ENCODE measurements at regions not wholly inside any gene's neighbourhood (a gene's known extent, or its start where the extent isn't known, plus 50 kb on each side); places are given as distances from the start of the nearest gene placed in this dataset.

DNA sequence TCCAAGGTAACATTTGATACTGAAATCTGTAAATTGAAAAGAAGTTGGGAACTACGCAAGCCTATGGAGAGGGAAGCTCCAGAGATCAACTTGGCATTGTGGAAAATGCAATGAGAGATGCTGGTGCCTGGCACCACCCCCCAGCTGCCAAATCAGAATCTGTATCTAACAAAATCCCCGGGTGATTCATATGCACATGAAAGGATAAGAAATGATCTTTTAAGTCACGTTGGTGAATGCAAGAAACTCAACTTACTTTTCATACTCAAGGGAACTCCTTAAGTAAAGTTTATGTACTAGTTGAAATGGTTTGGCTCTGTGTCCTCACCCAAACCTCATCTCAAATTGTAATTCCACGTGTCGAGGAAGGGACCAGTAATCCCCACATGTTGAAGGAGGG is 158.5 kb upstream of the MYO16 start:
- ChIA-PET CTCF (no interaction called here), POLR2A (no interaction called here)
- Histone ChIP-seq H3K27ac (ENCODE audit: low read depth, low read length) (no peak overlapping the region), H3K4me1 (ENCODE audit: control insufficient read depth in 2 of 2, insufficient read depth in 2 of 2, low read length in 2 of 2) (no peaks in the 10 kb centered on the region), H3K27me3 (ENCODE audit: control insufficient read depth in 2 of 2, insufficient read depth in 2 of 2, low read length in 2 of 2) (no peaks in the 10 kb centered on the region), H3K9me3 (ENCODE audit: control insufficient read depth in 2 of 3, low read length in 3 of 3) (no peaks in the 10 kb centered on the region), H3K36me3 (ENCODE audit: control insufficient read depth in 2 of 3, insufficient read depth in 3 of 3, low read length in 3 of 3) (no peaks in the 10 kb centered on the region), H3K4me3 (ENCODE audit: low read length) (no peak overlapping the region)
- H3K27me3 Mint-ChIP-seq: peaks cover 0 to 17% (median 5%) of the 10 kb centered on the region in 5 donors
- DNase-seq (no peak), ATAC-seq (no peak)
- H3K4me3 Mint-ChIP-seq: no peak overlapping the region
- H3K4me1 Mint-ChIP-seq: peaks cover 0 to 20% (median 6%) of the 10 kb centered on the region in 7 donors
- H3K9me3 Mint-ChIP-seq: peaks cover 0 to 17% (median 2%) of the 10 kb centered on the region in 11 donors
- intact Hi-C loops (cut with micrococcal nuclease): no loop called here
- no peak overlapping the region for H3K27ac Mint-ChIP-seq
- H3K36me3 Mint-ChIP-seq: peaks cover 0 to 18% (median 5%) of the 10 kb centered on the region in 5 donors

DNA sequence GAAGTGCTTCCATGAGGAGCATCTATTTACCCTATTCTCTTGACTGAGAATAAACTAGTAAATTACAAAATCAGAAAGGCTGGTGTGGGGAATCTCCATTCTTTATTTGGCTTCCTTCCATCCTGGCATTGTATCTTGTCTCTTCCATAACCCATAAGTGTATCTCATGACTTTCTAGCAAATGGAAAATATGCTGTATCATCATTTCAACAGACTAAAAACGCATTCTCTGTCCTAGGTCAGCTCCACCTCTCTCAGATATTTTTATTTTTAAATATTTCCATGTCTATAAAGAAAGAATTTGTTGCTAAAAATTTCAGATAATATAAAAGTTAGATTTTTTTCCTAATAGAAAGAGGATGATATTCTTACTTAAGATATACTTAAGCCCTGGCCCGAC is 154.2 kb upstream of the MYO16 start:
- peaks cover 0 to 17% (median 5%) of the 10 kb centered on the region in 5 donors for H3K27me3 Mint-ChIP-seq
- ChIA-PET POLR2A (no interaction called here), CTCF (no interaction called here)
- H3K4me1 Mint-ChIP-seq: peaks cover 0 to 13% (median 3%) of the 10 kb centered on the region in 7 donors
- peaks cover 0 to 13% (median 2%) of the 10 kb centered on the region in 11 donors for H3K9me3 Mint-ChIP-seq
- peaks cover 0 to 11% (median 4%) of the 10 kb centered on the region in 5 donors for H3K36me3 Mint-ChIP-seq
- no peak for DNase-seq
- H3K27ac ChIP-seq (ENCODE audit: low read depth, low read length): no peak overlapping the region
- no peak for ATAC-seq
- intact Hi-C loops (cut with micrococcal nuclease): no loop called here
- H3K4me3 ChIP-seq (ENCODE audit: low read length): no peak overlapping the region
- H3K27me3 ChIP-seq (ENCODE audit: control insufficient read depth in 2 of 2, insufficient read depth in 2 of 2, low read length in 2 of 2): no peaks in the 10 kb centered on the region
- no peak overlapping the region for H3K27ac Mint-ChIP-seq
- H3K4me3 Mint-ChIP-seq: no peak overlapping the region
- H3K9me3 ChIP-seq (ENCODE audit: control insufficient read depth in 2 of 3, low read length in 3 of 3): no peaks in the 10 kb centered on the region
- no peaks in the 10 kb centered on the region for H3K36me3 ChIP-seq (ENCODE audit: control insufficient read depth in 2 of 3, insufficient read depth in 3 of 3, low read length in 3 of 3)
- no peaks in the 10 kb centered on the region for H3K4me1 ChIP-seq (ENCODE audit: control insufficient read depth in 2 of 2, insufficient read depth in 2 of 2, low read length in 2 of 2)

DNA sequence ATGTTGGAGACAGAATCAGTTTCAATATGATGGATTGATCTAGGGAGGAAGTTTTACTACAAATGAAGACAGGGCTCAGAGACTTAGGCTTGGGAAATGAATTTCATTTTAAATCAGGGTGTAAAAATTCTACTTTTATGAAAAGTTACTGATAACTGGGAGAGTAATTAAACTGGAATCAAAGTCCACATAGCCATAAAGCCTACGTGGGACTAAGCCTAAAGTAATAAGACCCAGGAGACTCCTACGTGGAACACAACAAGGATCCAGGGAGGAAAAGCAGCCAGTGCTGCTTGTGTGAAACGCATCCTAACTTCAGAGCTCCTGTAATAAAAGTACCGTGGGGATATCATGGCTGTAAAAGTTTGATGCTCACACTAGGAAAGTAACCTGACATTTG is 152.0 kb upstream of the MYO16 start:
- POLR2A ChIA-PET: no interaction called here
- Mint-ChIP-seq H3K27me3 (peaks cover 0 to 9% (median 5%) of the 10 kb centered on the region in 5 donors), H3K4me3 (no peak overlapping the region), H3K4me1 (no peaks in the 10 kb centered on the region), H3K36me3 (no peaks in the 10 kb centered on the region), H3K27ac (peak overlapping the region in 1 of 9 donors; percentile 25), H3K9me3 (peaks cover 0 to 7% (median 0%) of the 10 kb centered on the region in 11 donors)
- Histone ChIP-seq H3K4me3 (ENCODE audit: low read length) (no peak overlapping the region), H3K36me3 (ENCODE audit: control insufficient read depth in 2 of 3, insufficient read depth in 3 of 3, low read length in 3 of 3) (no peaks in the 10 kb centered on the region), H3K27me3 (ENCODE audit: control insufficient read depth in 2 of 2, insufficient read depth in 2 of 2, low read length in 2 of 2) (no peaks in the 10 kb centered on the region), H3K9me3 (ENCODE audit: control insufficient read depth in 2 of 3, low read length in 3 of 3) (no peaks in the 10 kb centered on the region), H3K27ac (ENCODE audit: low read depth, low read length) (no peak overlapping the region), H3K4me1 (ENCODE audit: control insufficient read depth in 2 of 2, insufficient read depth in 2 of 2, low read length in 2 of 2) (no peaks in the 10 kb centered on the region)
- ATAC-seq (no peak), DNase-seq (no peak)
- intact Hi-C loops (cut with micrococcal nuclease): no loop called here
- CTCF ChIA-PET: no interaction called here

DNA sequence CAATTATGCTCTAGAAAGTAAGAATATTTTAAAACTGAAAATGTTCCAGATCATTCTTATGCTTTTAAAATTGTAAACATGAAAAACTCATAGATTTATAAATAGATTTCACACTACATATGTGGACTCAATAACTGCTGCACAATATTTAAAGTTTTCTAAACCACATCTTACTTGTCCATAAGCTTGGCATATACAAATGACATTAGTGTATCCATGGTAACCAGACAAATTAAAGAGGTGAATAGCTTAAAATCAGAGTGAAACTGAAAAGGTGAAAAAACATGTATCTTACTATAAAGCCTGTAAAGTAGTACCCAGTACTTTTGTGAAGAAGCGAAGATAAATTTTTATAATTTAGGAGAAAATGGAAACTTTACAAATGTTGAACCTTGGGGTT is 151.2 kb upstream of the MYO16 start:
- H3K27me3 ChIP-seq (ENCODE audit: control insufficient read depth in 2 of 2, insufficient read depth in 2 of 2, low read length in 2 of 2): no peaks in the 10 kb centered on the region
- H3K27ac ChIP-seq (ENCODE audit: low read depth, low read length): no peak overlapping the region
- no peak overlapping the region for H3K4me3 ChIP-seq (ENCODE audit: low read length)
- no peak overlapping the region for H3K4me3 Mint-ChIP-seq
- peaks cover 0 to 2% (median 0%) of the 10 kb centered on the region in 5 donors for H3K27me3 Mint-ChIP-seq
- intact Hi-C loops (cut with micrococcal nuclease): no loop called here
- H3K27ac Mint-ChIP-seq: no peak overlapping the region
- H3K36me3 ChIP-seq (ENCODE audit: control insufficient read depth in 2 of 3, insufficient read depth in 3 of 3, low read length in 3 of 3): no peaks in the 10 kb centered on the region
- H3K4me1 ChIP-seq (ENCODE audit: control insufficient read depth in 2 of 2, insufficient read depth in 2 of 2, low read length in 2 of 2): no peaks in the 10 kb centered on the region
- ChIA-PET POLR2A (no interaction called here), CTCF (no interaction called here)
- H3K36me3 Mint-ChIP-seq: no peaks in the 10 kb centered on the region
- no peaks in the 10 kb centered on the region for H3K9me3 ChIP-seq (ENCODE audit: control insufficient read depth in 2 of 3, low read length in 3 of 3)
- H3K9me3 Mint-ChIP-seq: peaks cover 0 to 7% (median 0%) of the 10 kb centered on the region in 11 donors
- ATAC-seq (no peak), DNase-seq (no peak)
- no peaks in the 10 kb centered on the region for H3K4me1 Mint-ChIP-seq

DNA sequence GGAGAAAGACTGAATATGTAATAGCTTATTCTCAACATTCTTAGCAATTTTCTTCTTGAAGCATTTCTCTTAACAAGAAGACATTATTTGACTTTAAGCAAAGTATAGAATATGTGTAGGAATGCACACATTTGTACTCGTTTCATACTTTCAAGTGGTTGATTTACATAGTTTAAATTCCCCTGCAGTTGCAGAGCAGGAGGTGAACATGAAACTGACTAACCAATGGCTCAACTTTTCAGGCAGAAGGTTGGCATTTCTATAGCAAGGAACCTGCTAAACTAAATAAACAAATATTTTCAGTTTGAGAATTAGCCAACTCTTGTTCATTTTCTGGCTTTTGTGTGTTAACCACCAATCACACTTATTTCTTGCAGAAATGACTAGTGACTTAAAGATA is 145.4 kb upstream of the MYO16 start:
- peaks cover 2 to 20% (median 14%) of the 10 kb centered on the region in 5 donors for H3K27me3 Mint-ChIP-seq
- ChIA-PET CTCF (interaction anchor here (0.6 kb wide), 1 partner anchor 24 kb away, joined by 3 read pairs; no protein-coding TSS in a partner anchor), POLR2A (no interaction called here)
- Histone ChIP-seq H3K4me3 (ENCODE audit: low read length) (no peak overlapping the region), H3K9me3 (ENCODE audit: control insufficient read depth in 2 of 3, low read length in 3 of 3) (no peaks in the 10 kb centered on the region), H3K27ac (ENCODE audit: low read depth, low read length) (no peak overlapping the region), H3K27me3 (ENCODE audit: control insufficient read depth in 2 of 2, insufficient read depth in 2 of 2, low read length in 2 of 2) (no peaks in the 10 kb centered on the region), H3K4me1 (ENCODE audit: control insufficient read depth in 2 of 2, insufficient read depth in 2 of 2, low read length in 2 of 2) (no peaks in the 10 kb centered on the region), H3K36me3 (ENCODE audit: control insufficient read depth in 2 of 3, insufficient read depth in 3 of 3, low read length in 3 of 3) (no peaks in the 10 kb centered on the region)
- no peak for ATAC-seq
- H3K4me1 Mint-ChIP-seq: no peaks in the 10 kb centered on the region
- DNase-seq: no peak
- peaks cover 0 to 24% (median 5%) of the 10 kb centered on the region in 11 donors for H3K9me3 Mint-ChIP-seq
- intact Hi-C loops (cut with micrococcal nuclease): no loop called here
- H3K4me3 Mint-ChIP-seq: no peak overlapping the region
- peaks cover 0 to 4% (median 0%) of the 10 kb centered on the region in 5 donors for H3K36me3 Mint-ChIP-seq
- H3K27ac Mint-ChIP-seq: no peak overlapping the region

DNA sequence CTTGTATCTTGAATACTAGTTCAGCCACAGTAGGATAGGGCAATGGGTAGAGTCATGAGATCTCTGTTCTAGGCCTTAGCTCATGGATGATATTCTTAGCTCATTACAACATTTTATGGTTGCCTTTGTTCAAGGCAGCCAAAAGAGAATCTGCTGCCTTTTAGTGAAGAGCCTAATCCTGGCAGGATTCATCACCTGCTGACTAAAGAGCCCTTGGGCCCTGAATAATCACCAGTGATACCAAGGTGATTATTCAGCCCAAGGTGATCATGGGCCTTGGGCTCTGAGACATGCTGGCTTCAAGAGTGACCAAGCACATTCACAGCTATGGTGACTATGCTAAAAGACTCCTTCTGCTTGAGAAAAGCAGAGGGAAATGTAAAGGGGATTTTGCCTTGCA is 143.3 kb upstream of the MYO16 start:
- Mint-ChIP-seq H3K4me1 (no peaks in the 10 kb centered on the region), H3K27me3 (peaks cover 2 to 38% (median 18%) of the 10 kb centered on the region in 5 donors), H3K9me3 (peaks cover 0 to 34% (median 14%) of the 10 kb centered on the region in 11 donors), H3K27ac (no peak overlapping the region), H3K4me3 (no peak overlapping the region), H3K36me3 (peaks cover 0 to 4% (median 0%) of the 10 kb centered on the region in 5 donors)
- no peaks in the 10 kb centered on the region for H3K4me1 ChIP-seq (ENCODE audit: control insufficient read depth in 2 of 2, insufficient read depth in 2 of 2, low read length in 2 of 2)
- no peak overlapping the region for H3K27ac ChIP-seq (ENCODE audit: low read depth, low read length)
- H3K9me3 ChIP-seq (ENCODE audit: control insufficient read depth in 2 of 3, low read length in 3 of 3): no peaks in the 10 kb centered on the region
- H3K4me3 ChIP-seq (ENCODE audit: low read length): no peak overlapping the region
- DNase-seq (no peak), ATAC-seq (no peak)
- intact Hi-C loops (cut with micrococcal nuclease): no loop called here
- H3K27me3 ChIP-seq (ENCODE audit: control insufficient read depth in 2 of 2, insufficient read depth in 2 of 2, low read length in 2 of 2): no peaks in the 10 kb centered on the region
- CTCF ChIA-PET: no interaction called here
- POLR2A ChIA-PET: no interaction called here
- H3K36me3 ChIP-seq (ENCODE audit: control insufficient read depth in 2 of 3, insufficient read depth in 3 of 3, low read length in 3 of 3): no peaks in the 10 kb centered on the region

DNA sequence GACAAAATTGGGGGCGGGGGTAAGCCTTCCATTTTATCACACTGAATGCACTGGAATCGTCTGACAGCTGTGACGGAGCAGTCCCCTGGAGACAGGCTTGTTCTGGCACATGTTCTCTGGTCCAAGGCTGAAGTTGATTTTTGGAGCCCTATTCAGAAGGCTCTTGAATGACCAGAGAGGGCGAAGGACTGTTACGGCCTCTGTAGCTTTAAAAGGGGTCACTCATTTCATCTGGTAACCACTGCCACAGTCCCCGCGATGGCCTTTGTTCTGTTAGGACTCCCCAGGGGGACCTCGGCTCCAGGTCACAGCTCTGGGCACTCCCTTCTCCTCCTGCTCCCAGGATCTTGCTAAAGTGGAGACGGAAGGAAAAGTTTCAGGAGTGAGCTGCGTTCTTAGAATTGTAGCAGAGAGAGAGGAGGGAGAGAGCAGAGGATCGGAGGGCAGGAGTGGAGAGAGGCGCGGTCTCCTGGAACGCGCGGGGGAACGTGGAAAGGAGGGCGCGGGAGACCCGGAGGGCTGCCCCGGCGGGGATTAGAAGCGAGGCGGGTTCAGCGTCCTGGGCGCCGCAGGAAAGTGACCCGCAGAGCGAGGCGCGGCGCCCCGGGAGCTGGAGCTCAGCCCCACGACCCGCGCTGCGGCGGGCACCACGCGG is 134.3 kb upstream of the MYO16 start:
- H3K9me3 Mint-ChIP-seq: peaks cover 0 to 14% (median 7%) of the 10 kb centered on the region in 11 donors
- H3K4me3 Mint-ChIP-seq: peak overlapping the region; percentile 20 to 85 (median 75)
- no peak for ATAC-seq
- H3K27ac Mint-ChIP-seq: no peak overlapping the region
- no peaks in the 10 kb centered on the region for H3K36me3 Mint-ChIP-seq
- no peak overlapping the region for H3K4me3 ChIP-seq (ENCODE audit: low read length)
- no peaks in the 10 kb centered on the region for H3K36me3 ChIP-seq (ENCODE audit: control insufficient read depth in 2 of 3, insufficient read depth in 3 of 3, low read length in 3 of 3)
- no peaks in the 10 kb centered on the region for H3K4me1 ChIP-seq (ENCODE audit: control insufficient read depth in 2 of 2, insufficient read depth in 2 of 2, low read length in 2 of 2)
- peaks cover 3 to 21% (median 16%) of the 10 kb centered on the region in 7 donors for H3K4me1 Mint-ChIP-seq
- ChIA-PET POLR2A (no interaction called here), CTCF (no interaction called here)
- no peak for DNase-seq
- peaks cover 31 to 64% (median 41%) of the 10 kb centered on the region in 5 donors for H3K27me3 Mint-ChIP-seq
- no peaks in the 10 kb centered on the region for H3K9me3 ChIP-seq (ENCODE audit: control insufficient read depth in 2 of 3, low read length in 3 of 3)
- no peak overlapping the region for H3K27ac ChIP-seq (ENCODE audit: low read depth, low read length)
- no peaks in the 10 kb centered on the region for H3K27me3 ChIP-seq (ENCODE audit: control insufficient read depth in 2 of 2, insufficient read depth in 2 of 2, low read length in 2 of 2)
- intact Hi-C loops (cut with micrococcal nuclease): loop anchor here in 1 of 2 donors (5.0 kb wide), 1 partner anchor 88 kb away; no protein-coding TSS in a partner anchor
